LNCaP clone FGC (cell line): ENCODE measurements at regions not wholly inside any gene's neighbourhood (a gene's known extent, or its start where the extent isn't known, plus 50 kb on each side); places are given as distances from the start of the nearest gene placed in this dataset.

ENCODE experiments used
- DNase-seq: peaks from one replicate; pipeline ENCODE4 v3.0.0-alpha.2; 2011; ENCODE audit warnings: low read depth
- H3K4me3 ChIP-seq: 2 replicates; pipeline ENCODE4 v1.5.1; 2011; ENCODE audit warnings: mild to moderate bottlenecking, low read depth, low read length, control low read depth
- CTCF ChIP-seq: IDR thresholded peaks from 2 replicates; pipeline ENCODE4 v1.5.1; 2012; ENCODE audit warnings: mild to moderate bottlenecking; ENCODE audit not compliant: control insufficient read depth, insufficient read depth; ENCODE audit errors: extremely low read depth

GRCh38 chr3:94548581-94549316 lies 485.9 kb downstream of the NSUN3 start:
- no peak overlapping the region for H3K4me3 ChIP-seq
- no peak for DNase-seq
- no peak for TF ChIP-seq CTCF

- H3K4me3 ChIP-seq = no peak overlapping the region
- no peak for DNase-seq
- TF ChIP-seq CTCF = no peak
Measured at GRCh38 chr3:94561094-94561493, 498.2 kb downstream of the NSUN3 start.

- DNase-seq = no peak
- no peak for TF ChIP-seq CTCF
- no peak overlapping the region for H3K4me3 ChIP-seq
Measured at GRCh38 chr3:94564247-94564646, 501.4 kb downstream of the NSUN3 start.

- DNase-seq = no peak
- H3K4me3 ChIP-seq = no peak overlapping the region
- TF ChIP-seq CTCF = no peak
Measured at GRCh38 chr3:94568041-94568440, 505.2 kb downstream of the NSUN3 start.

- TF ChIP-seq CTCF = no peak
- DNase-seq = no peak
- no peak overlapping the region for H3K4me3 ChIP-seq
Measured at GRCh38 chr3:94573337-94573736, 510.5 kb downstream of the NSUN3 start.

- peak; percentile 95 for DNase-seq
- H3K4me3 ChIP-seq = no peak overlapping the region
- peak; percentile 23; the same call in 1 of the 2 replicates for TF ChIP-seq CTCF
Measured at GRCh38 chr3:94587291-94587690, 524.4 kb downstream of the NSUN3 start.
